Colonic mucosa (tissue), 4 donors: ENCODE measurements at regions not wholly inside any gene's neighbourhood (a gene's known extent, or its start where the extent isn't known, plus 50 kb on each side); places are given as distances from the start of the nearest gene placed in this dataset.

Experiments
- DNase-seq: peaks from one replicate; pipeline ENCODE4 v3.0.0-alpha.2; 2020
- H3K27ac ChIP-seq: fragments of 200-600 bp; one replicate; pipeline ENCODE4 v1.8.0; 2021
- H3K27me3 ChIP-seq: fragments of 200-600 bp; one replicate; pipeline ENCODE4 v1.8.0; 2021
- H3K36me3 ChIP-seq: fragments of 200-600 bp; one replicate; pipeline ENCODE4 v1.8.0; 2021
- H3K4me1 ChIP-seq: fragments of 200-600 bp; one replicate; pipeline ENCODE4 v1.8.0; 2021; ENCODE audit warnings: mild to moderate bottlenecking
- H3K4me3 ChIP-seq: fragments of 200-600 bp; one replicate; pipeline ENCODE4 v1.8.0; 2021
- H3K9ac ChIP-seq, 2 donors: one replicate each; pipeline ENCODE4 v1.7.0; 2013; ENCODE audit warnings: control low read depth in 2 of 2, low read depth in 2 of 2, low read length in 2 of 2
- H3K9me3 ChIP-seq: fragments of 200-600 bp; one replicate; pipeline ENCODE4 v1.8.0; 2021
- intact Hi-C: fragments of 100-400 bp; cut with DNase I; formaldehyde crosslinking; loops from one replicate; pipeline ENCODE4 v1.14.1; 2022
- TF ChIP-seq, protein P1 (sequence below): fragments of 200-600 bp; IDR thresholded peaks from one replicate; pipeline ENCODE4 v1.8.0; 2022; ENCODE audit warnings: antibody characterized with exemption, mild to moderate bottlenecking
- donor health status: healthy.
- donor health status: DM: no; HTN: no; CAD: no.
- donor health status: DM: no; HTN: no; CAD: no.

- H3K27ac ChIP-seq, result no peak overlapping the region
- intact Hi-C loops, result no loop called here
- no peak overlapping the region for H3K9ac ChIP-seq
- no peaks in the 10 kb centered on the region for H3K27me3 ChIP-seq
- H3K4me3 ChIP-seq, result no peak overlapping the region
- H3K36me3 ChIP-seq, result no peaks in the 10 kb centered on the region
- DNase-seq, result no peak
- TF ChIP-seq, protein P1, sequence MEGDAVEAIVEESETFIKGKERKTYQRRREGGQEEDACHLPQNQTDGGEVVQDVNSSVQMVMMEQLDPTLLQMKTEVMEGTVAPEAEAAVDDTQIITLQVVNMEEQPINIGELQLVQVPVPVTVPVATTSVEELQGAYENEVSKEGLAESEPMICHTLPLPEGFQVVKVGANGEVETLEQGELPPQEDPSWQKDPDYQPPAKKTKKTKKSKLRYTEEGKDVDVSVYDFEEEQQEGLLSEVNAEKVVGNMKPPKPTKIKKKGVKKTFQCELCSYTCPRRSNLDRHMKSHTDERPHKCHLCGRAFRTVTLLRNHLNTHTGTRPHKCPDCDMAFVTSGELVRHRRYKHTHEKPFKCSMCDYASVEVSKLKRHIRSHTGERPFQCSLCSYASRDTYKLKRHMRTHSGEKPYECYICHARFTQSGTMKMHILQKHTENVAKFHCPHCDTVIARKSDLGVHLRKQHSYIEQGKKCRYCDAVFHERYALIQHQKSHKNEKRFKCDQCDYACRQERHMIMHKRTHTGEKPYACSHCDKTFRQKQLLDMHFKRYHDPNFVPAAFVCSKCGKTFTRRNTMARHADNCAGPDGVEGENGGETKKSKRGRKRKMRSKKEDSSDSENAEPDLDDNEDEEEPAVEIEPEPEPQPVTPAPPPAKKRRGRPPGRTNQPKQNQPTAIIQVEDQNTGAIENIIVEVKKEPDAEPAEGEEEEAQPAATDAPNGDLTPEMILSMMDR, result no peak
- H3K9me3 ChIP-seq, result no peaks in the 10 kb centered on the region
- no peaks in the 10 kb centered on the region for H3K4me1 ChIP-seq
Measured at GRCh38 chr13:59447846-59448620, 715.7 kb downstream of the DIAPH3 start.

GRCh38 chr13:59449750-59450149, 714.0 kb downstream of the DIAPH3 start:
- H3K27ac ChIP-seq, result no peak overlapping the region

DNA sequence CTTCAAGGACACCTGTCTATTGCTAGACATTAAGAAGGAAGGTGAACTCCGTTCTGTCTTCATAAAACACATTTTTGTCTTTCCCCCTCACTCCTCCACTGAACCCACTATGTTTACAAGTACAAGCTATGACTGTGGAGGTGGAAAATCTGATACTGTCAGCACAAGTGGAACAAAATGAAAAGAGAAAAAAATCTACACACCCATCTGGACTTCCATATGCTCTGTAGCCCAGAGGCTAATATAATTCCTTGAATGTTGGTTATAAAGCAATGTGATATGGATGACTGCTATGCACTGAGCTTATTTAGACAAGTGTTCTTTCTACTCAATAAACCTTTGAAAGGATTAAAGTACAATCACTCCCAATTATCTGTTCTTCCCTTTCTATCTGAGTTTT, 713.5 kb downstream of the DIAPH3 start:
- Histone ChIP-seq H3K9me3 (no peaks in the 10 kb centered on the region), H3K36me3 (no peaks in the 10 kb centered on the region), H3K9ac (no peak overlapping the region), H3K4me3 (no peak overlapping the region), H3K27me3 (no peaks in the 10 kb centered on the region), H3K4me1 (no peaks in the 10 kb centered on the region), H3K27ac (no peak overlapping the region)
- no peak for DNase-seq
- intact Hi-C loops, result no loop called here
- TF ChIP-seq, protein P1, result no peak

More at GRCh38 chr13:59449750-59450149, 714.0 kb downstream of the DIAPH3 start:
- H3K9ac ChIP-seq, result no peak overlapping the region
- H3K4me3 ChIP-seq, result no peak overlapping the region
- H3K4me1 ChIP-seq, result no peaks in the 10 kb centered on the region
- DNase-seq, result no peak
- H3K36me3 ChIP-seq, result no peaks in the 10 kb centered on the region
- no peaks in the 10 kb centered on the region for H3K9me3 ChIP-seq
- intact Hi-C loops, result no loop called here
- H3K27me3 ChIP-seq, result no peaks in the 10 kb centered on the region
- TF ChIP-seq, protein P1, result no peak

- no peaks in the 10 kb centered on the region for H3K9me3 ChIP-seq
- DNase-seq, result no peak
- H3K36me3 ChIP-seq, result no peaks in the 10 kb centered on the region
- H3K4me3 ChIP-seq, result no peak overlapping the region
- no peaks in the 10 kb centered on the region for H3K27me3 ChIP-seq
- intact Hi-C loops, result no loop called here
- H3K9ac ChIP-seq, result no peak overlapping the region
- no peaks in the 10 kb centered on the region for H3K4me1 ChIP-seq
- TF ChIP-seq, protein P1, result no peak
- no peak overlapping the region for H3K27ac ChIP-seq
Measured at GRCh38 chr13:59451236-59451635, 712.5 kb downstream of the DIAPH3 start.

- DNase-seq, result no peak
- no peak overlapping the region for H3K27ac ChIP-seq
- intact Hi-C loops, result no loop called here
Measured at GRCh38 chr13:59452189-59452890, 711.4 kb downstream of the DIAPH3 start.

More at GRCh38 chr13:59452189-59452890, 711.4 kb downstream of the DIAPH3 start:
- H3K4me1 ChIP-seq, result no peaks in the 10 kb centered on the region
- no peaks in the 10 kb centered on the region for H3K9me3 ChIP-seq
- no peaks in the 10 kb centered on the region for H3K36me3 ChIP-seq
- H3K9ac ChIP-seq, result no peak overlapping the region
- no peak overlapping the region for H3K4me3 ChIP-seq
- TF ChIP-seq, protein P1, result no peak
- no peaks in the 10 kb centered on the region for H3K27me3 ChIP-seq
